Astrocyte (in vitro differentiated cells and primary cell): ENCODE measurements at regions not wholly inside any gene's neighbourhood (a gene's known extent, or its start where the extent isn't known, plus 50 kb on each side); places are given as distances from the start of the nearest gene placed in this dataset.

ENCODE experiments used
- CTCF ChIP-seq: IDR thresholded peaks from 2 replicates; pipeline ENCODE4 v1.5.1; 2011; ENCODE audit warnings: low read depth, mild to moderate bottlenecking, inconsistent platforms, low read length, moderate library complexity; ENCODE audit not compliant: insufficient read depth
- EZH2 ChIP-seq: IDR thresholded peaks from 2 replicates; pipeline ENCODE4 v1.6.1; 2012; ENCODE audit warnings: mild to moderate bottlenecking, low read length, inconsistent platforms; ENCODE audit not compliant: insufficient read depth

- TF ChIP-seq CTCF (no peak), EZH2 (no peak)
Measured at GRCh38 chr20:7742479-7742878, 197.8 kb downstream of the HAO1 start.
